Coronary artery (tissue), 2 donors: ENCODE measurements at regions not wholly inside any gene's neighbourhood (a gene's known extent, or its start where the extent isn't known, plus 50 kb on each side); places are given as distances from the start of the nearest gene placed in this dataset.

ENCODE experiments used
- DNase-seq: peaks from one replicate; pipeline ENCODE4 v3.0.0-alpha.2; 2017; ENCODE audit warnings: low spot score
- H3K27ac ChIP-seq, 2 donors: fragments of 200-600 bp; sonication (generic); one replicate each; pipeline ENCODE4 v1.5.1; 2016 to 2019
- H3K4me3 ChIP-seq: fragments of 200-600 bp; sonication (generic); 2 replicates; pipeline ENCODE4 v1.5.1; 2016; ENCODE audit warnings: mild to moderate bottlenecking, moderate library complexity
- TF ChIP-seq, protein P1 (sequence below): fragments of 200-600 bp; sonication (generic); IDR thresholded peaks from one replicate; pipeline ENCODE4 v1.5.1; 2019; ENCODE audit warnings: antibody characterized with exemption

- DNase-seq, result no peak
- TF ChIP-seq, protein P1, sequence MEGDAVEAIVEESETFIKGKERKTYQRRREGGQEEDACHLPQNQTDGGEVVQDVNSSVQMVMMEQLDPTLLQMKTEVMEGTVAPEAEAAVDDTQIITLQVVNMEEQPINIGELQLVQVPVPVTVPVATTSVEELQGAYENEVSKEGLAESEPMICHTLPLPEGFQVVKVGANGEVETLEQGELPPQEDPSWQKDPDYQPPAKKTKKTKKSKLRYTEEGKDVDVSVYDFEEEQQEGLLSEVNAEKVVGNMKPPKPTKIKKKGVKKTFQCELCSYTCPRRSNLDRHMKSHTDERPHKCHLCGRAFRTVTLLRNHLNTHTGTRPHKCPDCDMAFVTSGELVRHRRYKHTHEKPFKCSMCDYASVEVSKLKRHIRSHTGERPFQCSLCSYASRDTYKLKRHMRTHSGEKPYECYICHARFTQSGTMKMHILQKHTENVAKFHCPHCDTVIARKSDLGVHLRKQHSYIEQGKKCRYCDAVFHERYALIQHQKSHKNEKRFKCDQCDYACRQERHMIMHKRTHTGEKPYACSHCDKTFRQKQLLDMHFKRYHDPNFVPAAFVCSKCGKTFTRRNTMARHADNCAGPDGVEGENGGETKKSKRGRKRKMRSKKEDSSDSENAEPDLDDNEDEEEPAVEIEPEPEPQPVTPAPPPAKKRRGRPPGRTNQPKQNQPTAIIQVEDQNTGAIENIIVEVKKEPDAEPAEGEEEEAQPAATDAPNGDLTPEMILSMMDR, result no peak
- no peak overlapping the region for H3K27ac ChIP-seq
- no peak overlapping the region for H3K4me3 ChIP-seq
These were observed 119.7 kb upstream of the MED13L start for GRCh38 chr12:116397148-116397547.

DNA sequence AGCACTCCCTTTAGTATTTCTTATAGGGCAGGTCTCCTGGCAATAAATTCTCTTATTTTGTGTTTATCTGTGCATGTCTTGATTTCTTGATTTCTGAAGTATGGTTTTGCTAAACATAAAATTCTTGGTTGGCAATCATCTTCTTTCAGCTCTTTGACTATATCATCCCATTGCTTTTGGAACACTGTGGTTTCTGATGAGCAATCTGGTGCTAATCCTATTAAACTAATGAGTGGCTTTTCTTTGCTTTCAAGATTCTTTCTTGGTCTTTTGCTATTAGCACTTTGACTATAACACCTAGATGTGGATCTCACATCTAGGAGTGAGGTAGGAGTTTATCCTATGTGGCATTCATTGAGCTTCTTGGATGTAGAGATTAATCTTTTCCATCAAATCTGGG lies 120.7 kb upstream of the MED13L start:
- no peak overlapping the region for H3K27ac ChIP-seq
- H3K4me3 ChIP-seq, result no peak overlapping the region
- TF ChIP-seq, protein P1, result no peak
- no peak for DNase-seq

GRCh38 chr12:116399055-116399454 lies 121.6 kb upstream of the MED13L start:
- Histone ChIP-seq H3K27ac (no peak overlapping the region), H3K4me3 (no peak overlapping the region)
- DNase-seq, result no peak
- TF ChIP-seq, protein P1, result no peak

DNA sequence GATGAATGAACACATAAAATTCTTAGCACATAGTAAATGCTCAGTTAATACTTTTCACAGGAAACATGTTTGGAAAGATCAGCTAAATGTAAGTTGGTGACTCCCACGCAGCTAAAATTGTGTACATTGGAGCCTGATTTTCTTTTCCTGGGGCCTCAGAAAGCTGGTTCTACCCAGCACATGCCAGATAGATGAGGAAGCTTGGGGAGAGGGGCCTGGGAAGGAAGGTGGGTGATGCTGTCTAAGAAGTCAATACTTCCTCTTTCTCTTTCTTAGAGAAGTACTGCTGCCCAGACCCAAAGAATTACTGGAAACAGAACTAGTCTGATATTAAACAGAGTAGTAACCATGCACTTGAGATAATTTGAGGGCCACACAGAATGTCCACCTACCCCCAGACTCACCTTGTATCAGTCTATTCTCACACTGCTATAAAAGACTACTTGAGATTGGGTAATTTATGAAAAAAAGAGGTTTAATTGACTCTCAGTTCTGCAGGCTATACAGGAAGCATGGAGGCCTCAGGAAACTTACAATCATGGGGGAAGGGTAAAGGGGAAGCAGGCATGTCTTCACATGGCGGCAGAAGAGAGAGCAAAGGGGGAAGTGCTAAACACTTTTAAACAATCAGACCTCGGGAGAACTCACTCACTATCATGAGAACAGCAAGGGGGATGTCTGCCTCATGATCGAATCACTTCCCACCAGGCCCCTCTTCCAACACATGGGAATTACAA lies 123.3 kb upstream of the MED13L start:
- Histone ChIP-seq H3K4me3 (no peak overlapping the region), H3K27ac (no peak overlapping the region)
- TF ChIP-seq, protein P1, result no peak
- no peak for DNase-seq

DNA sequence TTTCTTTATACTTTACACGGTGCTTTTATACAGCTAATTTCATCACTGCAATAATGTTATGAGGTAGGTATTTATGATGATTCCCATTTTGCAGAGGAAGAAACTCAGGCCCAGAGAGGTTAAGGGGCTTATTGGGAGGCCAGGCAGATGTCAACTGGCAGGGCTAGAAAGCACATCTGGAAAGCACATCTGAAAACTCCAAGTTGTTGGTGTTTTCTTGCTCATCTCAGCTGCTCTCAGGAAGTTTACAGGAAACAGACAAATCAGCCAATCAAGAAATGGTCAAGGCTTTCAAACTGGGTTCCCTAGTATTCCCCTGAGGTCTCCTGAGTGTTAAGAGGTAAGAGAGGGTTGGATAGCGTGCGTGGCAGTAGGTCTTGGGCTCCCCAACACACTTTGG lies 124.1 kb upstream of the MED13L start:
- H3K27ac ChIP-seq, result no peak overlapping the region
- H3K4me3 ChIP-seq, result no peak overlapping the region
- TF ChIP-seq, protein P1, result no peak
- DNase-seq, result no peak

DNA sequence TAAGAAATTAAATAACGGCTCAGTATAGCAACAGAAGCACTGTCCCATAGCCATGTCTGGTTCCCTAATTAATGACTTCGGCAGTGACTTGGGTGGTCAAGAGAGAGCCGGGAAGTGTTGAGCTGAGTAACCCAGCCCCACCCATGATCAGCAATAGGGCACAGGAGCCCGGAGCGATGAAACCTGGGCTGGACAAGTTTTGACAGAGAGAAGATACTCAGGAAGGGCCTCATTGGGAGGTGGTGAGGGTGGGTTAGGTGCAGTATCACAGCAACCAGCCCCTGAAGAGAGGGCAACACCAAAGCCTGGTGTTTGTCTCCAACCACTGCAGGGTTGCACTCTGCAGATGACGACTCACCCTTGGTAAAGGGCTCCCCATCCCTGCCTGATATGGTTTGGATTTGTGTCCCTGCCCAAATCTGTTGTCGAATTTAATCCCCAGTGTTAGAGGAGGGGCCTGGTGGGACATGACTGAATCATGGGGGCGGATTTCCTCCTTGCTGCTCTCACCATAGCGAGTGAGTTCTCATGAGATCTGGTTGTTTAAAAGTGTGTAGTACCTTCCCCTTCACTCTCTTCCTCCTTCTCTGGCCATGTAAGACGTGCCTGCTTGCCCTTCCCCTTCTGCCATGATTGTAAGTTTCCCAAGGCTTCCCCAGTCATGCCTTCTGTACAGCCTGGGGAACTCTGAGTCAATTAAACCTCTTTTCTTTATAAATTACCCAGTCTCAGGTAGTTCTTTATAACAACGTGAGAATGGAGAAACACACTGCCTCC lies 124.9 kb upstream of the MED13L start:
- H3K4me3 ChIP-seq, result no peak overlapping the region
- no peak overlapping the region for H3K27ac ChIP-seq
- TF ChIP-seq, protein P1, result no peak
- DNase-seq, result no peak

GRCh38 chr12:116403546-116403945 lies 126.1 kb upstream of the MED13L start:
- Histone ChIP-seq H3K4me3 (no peak overlapping the region), H3K27ac (no peak overlapping the region)
- DNase-seq, result no peak
- TF ChIP-seq, protein P1, result no peak
